ENCODE measurements at regions not wholly inside any gene's neighbourhood (a gene's known extent, or its start where the extent isn't known, plus 50 kb on each side); places are given as distances from the start of the nearest gene placed in this dataset.
A peak's percentile ranks its signal among the peaks of the same experiment; 100 is the strongest.

- H3K9me2 ChIP-seq (ENCODE audit: insufficient read depth, low read length): no peaks in the 10 kb centered on the region
- H3K4me3 ChIP-seq (ENCODE audit: low read length): no peak overlapping the region
- H3K27ac ChIP-seq (ENCODE audit: low read length): no peak overlapping the region
- no peak overlapping the region for H3K4me2 ChIP-seq (ENCODE audit: low read length)
- no peaks in the 10 kb centered on the region for H3K36me3 ChIP-seq (ENCODE audit: insufficient read depth, low read length)
- no peaks in the 10 kb centered on the region for H3K27me3 ChIP-seq (ENCODE audit: insufficient read depth, low read depth, low read length)
- no peaks in the 10 kb centered on the region for H3K9me3 ChIP-seq (ENCODE audit: low read length)
- TF ChIP-seq REST (IDR thresholded peaks at IDR 0.05; ENCODE audit: borderline replicate concordance) (no peak), MXI1 (conservative IDR thresholded peaks at IDR 0.05; ENCODE audit: poor library complexity, severe bottlenecking) (no peak), POLR2AphosphoS5 (IDR thresholded peaks at IDR 0.05) (no peak), EP300 (conservative IDR thresholded peaks at IDR 0.05; ENCODE audit: poor library complexity, severe bottlenecking) (peak; percentile 17), CTCF (IDR thresholded peaks at IDR 0.05; ENCODE audit: poor library complexity, severe bottlenecking) (no peak), SMC3 (conservative IDR thresholded peaks at IDR 0.05; ENCODE audit: poor library complexity) (no peak)
- H3K9ac ChIP-seq (ENCODE audit: low read length): no peak overlapping the region
- no peaks in the 10 kb centered on the region for H3F3A ChIP-seq (ENCODE audit: insufficient read depth, low read length, poor library complexity, severe bottlenecking)
- no peak overlapping the region for H2AFZ ChIP-seq (ENCODE audit: low read depth, low read length)
- no peaks in the 10 kb centered on the region for H3K79me2 ChIP-seq (replicated peaks; ENCODE audit: insufficient read depth, low read length)
- H4K20me1 ChIP-seq (ENCODE audit: insufficient read depth): no peaks in the 10 kb centered on the region
Observed at GRCh38 chrX:113800955-113801354, 782.9 kb upstream of the HTR2C start.

GRCh38 chrX:113793563-113793962 is 790.3 kb upstream of the HTR2C start:
- H3K9me3 ChIP-seq (ENCODE audit: low read length): no peaks in the 10 kb centered on the region
- TF ChIP-seq RAD21 (conservative IDR thresholded peaks at IDR 0.05) (no peak), MXI1 (conservative IDR thresholded peaks at IDR 0.05; ENCODE audit: poor library complexity, severe bottlenecking) (no peak), TAF1 (IDR thresholded peaks at IDR 0.05; ENCODE audit: low read depth) (no peak), SMC3 (conservative IDR thresholded peaks at IDR 0.05; ENCODE audit: poor library complexity) (no peak)
- no peak overlapping the region for H3K4me2 ChIP-seq (ENCODE audit: low read length)
- no peaks in the 10 kb centered on the region for H3K79me2 ChIP-seq (replicated peaks; ENCODE audit: insufficient read depth, low read length)
- no peaks in the 10 kb centered on the region for H3F3A ChIP-seq (ENCODE audit: insufficient read depth, low read length, poor library complexity, severe bottlenecking)
- H3K27me3 ChIP-seq (ENCODE audit: insufficient read depth, low read depth, low read length): no peaks in the 10 kb centered on the region
- H3K4me3 ChIP-seq (ENCODE audit: low read length): no peak overlapping the region
- H3K9ac ChIP-seq (ENCODE audit: low read length): no peak overlapping the region
- H3K27ac ChIP-seq (ENCODE audit: low read length): no peak overlapping the region
- no peak overlapping the region for H2AFZ ChIP-seq (ENCODE audit: low read depth, low read length)
- no peaks in the 10 kb centered on the region for H3K9me2 ChIP-seq (ENCODE audit: insufficient read depth, low read length)
- H3K36me3 ChIP-seq (ENCODE audit: insufficient read depth, low read length): no peaks in the 10 kb centered on the region
- no peaks in the 10 kb centered on the region for H4K20me1 ChIP-seq (ENCODE audit: insufficient read depth)

GRCh38 chrX:113790987-113791386 is 792.9 kb upstream of the HTR2C start:
- no peak overlapping the region for H3K4me2 ChIP-seq (ENCODE audit: low read length)
- no peaks in the 10 kb centered on the region for H3F3A ChIP-seq (ENCODE audit: insufficient read depth, low read length, poor library complexity, severe bottlenecking)
- H3K27me3 ChIP-seq (ENCODE audit: insufficient read depth, low read depth, low read length): no peaks in the 10 kb centered on the region
- no peaks in the 10 kb centered on the region for H3K9me3 ChIP-seq (ENCODE audit: low read length)
- no peak overlapping the region for H2AFZ ChIP-seq (ENCODE audit: low read depth, low read length)
- TF ChIP-seq CTCF (IDR thresholded peaks at IDR 0.05; ENCODE audit: poor library complexity, severe bottlenecking): no peak
- no peak for TF ChIP-seq REST (IDR thresholded peaks at IDR 0.05; ENCODE audit: borderline replicate concordance)
- no peak for TF ChIP-seq SMC3 (conservative IDR thresholded peaks at IDR 0.05; ENCODE audit: poor library complexity)
- TF ChIP-seq RAD21 (conservative IDR thresholded peaks at IDR 0.05): no peak
- TF ChIP-seq EZH2 (IDR thresholded peaks at IDR 0.05; ENCODE audit: borderline replicate concordance, insufficient read depth, low read length, poor library complexity, severe bottlenecking): no peak
- no peak for TF ChIP-seq MXI1 (conservative IDR thresholded peaks at IDR 0.05; ENCODE audit: poor library complexity, severe bottlenecking)
- TF ChIP-seq EP300 (conservative IDR thresholded peaks at IDR 0.05; ENCODE audit: poor library complexity, severe bottlenecking): no peak
- no peaks in the 10 kb centered on the region for H4K20me1 ChIP-seq (ENCODE audit: insufficient read depth)
- H3K9me2 ChIP-seq (ENCODE audit: insufficient read depth, low read length): no peaks in the 10 kb centered on the region
- H3K4me3 ChIP-seq (ENCODE audit: low read length): no peak overlapping the region
- H3K36me3 ChIP-seq (ENCODE audit: insufficient read depth, low read length): no peaks in the 10 kb centered on the region
- no peaks in the 10 kb centered on the region for H3K79me2 ChIP-seq (replicated peaks; ENCODE audit: insufficient read depth, low read length)
- no peak overlapping the region for H3K9ac ChIP-seq (ENCODE audit: low read length)
- no peak overlapping the region for H3K27ac ChIP-seq (ENCODE audit: low read length)
